ENCODE measurements at regions not wholly inside any gene's neighbourhood (a gene's known extent, or its start where the extent isn't known, plus 50 kb on each side); places are given as distances from the start of the nearest gene placed in this dataset.

DNA sequence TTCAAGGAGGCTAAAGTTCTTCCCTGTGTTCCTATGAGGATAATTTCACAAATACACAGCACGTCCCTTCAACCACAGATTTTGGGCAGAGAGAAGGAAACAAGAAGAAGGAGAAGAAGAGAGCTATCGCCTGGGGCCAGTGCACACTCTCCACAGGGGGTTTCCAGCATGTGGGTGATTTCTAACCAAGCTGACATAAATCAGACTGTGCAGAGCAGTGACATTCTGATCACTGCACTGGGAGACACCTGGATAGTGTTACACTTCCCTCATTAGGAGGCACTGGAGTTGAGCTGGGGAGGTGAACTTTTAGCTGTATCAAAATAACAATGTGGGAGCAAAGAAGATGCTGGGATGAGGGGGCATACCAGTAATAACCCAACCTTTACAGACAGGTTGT lies 71.8 kb upstream of the CENPW start:
- Histone ChIP-seq H3K27me3 (no peaks in the 10 kb centered on the region), H3K27ac (no peak overlapping the region), H3K9me3 (no peaks in the 10 kb centered on the region), H3K4me3 (no peak overlapping the region), H3K36me3 (no peaks in the 10 kb centered on the region), H3K4me1 (no peaks in the 10 kb centered on the region)
- intact Hi-C loops (cut with DNase I) = no loop called here
- no peak for TF ChIP-seq POLR2A (IDR thresholded peaks at IDR 0.05)
- TF ChIP-seq, protein P1, sequence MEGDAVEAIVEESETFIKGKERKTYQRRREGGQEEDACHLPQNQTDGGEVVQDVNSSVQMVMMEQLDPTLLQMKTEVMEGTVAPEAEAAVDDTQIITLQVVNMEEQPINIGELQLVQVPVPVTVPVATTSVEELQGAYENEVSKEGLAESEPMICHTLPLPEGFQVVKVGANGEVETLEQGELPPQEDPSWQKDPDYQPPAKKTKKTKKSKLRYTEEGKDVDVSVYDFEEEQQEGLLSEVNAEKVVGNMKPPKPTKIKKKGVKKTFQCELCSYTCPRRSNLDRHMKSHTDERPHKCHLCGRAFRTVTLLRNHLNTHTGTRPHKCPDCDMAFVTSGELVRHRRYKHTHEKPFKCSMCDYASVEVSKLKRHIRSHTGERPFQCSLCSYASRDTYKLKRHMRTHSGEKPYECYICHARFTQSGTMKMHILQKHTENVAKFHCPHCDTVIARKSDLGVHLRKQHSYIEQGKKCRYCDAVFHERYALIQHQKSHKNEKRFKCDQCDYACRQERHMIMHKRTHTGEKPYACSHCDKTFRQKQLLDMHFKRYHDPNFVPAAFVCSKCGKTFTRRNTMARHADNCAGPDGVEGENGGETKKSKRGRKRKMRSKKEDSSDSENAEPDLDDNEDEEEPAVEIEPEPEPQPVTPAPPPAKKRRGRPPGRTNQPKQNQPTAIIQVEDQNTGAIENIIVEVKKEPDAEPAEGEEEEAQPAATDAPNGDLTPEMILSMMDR (IDR thresholded peaks at IDR 0.05) = no peak
- DNase-seq = no peak
- WGBS, 4 donors = 59 to 77% (median 63%) methylated on average over 2 of the region's 2 CpGs
- ATAC-seq = no peak

DNA sequence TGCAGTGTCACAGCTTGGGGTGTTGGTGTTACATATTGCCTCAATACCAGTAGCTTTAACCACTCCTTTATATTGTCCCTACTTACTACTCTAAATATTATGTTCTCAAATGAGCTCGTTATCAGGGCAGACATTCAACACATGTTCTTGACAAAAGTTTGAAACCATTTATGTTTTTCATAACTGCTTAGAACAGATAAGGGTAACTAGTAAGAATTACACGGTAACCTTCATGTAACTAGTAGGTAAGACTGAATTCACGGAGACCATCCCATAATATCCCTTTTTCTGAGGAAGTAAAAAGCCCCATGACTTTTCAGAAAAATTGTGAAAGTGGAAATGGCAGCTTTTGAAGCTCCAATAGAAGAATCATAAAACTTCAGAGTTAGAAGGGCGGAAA lies 59.6 kb upstream of the CENPW start:
- H3K4me1 ChIP-seq = no peaks in the 10 kb centered on the region
- TF ChIP-seq, protein P1 (IDR thresholded peaks at IDR 0.05) = no peak
- DNase-seq (no peak), ATAC-seq (no peak)
- 82 to 86% (median 82%) methylated on average over 4 of the region's 4 CpGs for WGBS, 4 donors
- H3K4me3 ChIP-seq = no peak overlapping the region
- no peaks in the 10 kb centered on the region for H3K36me3 ChIP-seq
- no peak overlapping the region for H3K27ac ChIP-seq
- H3K27me3 ChIP-seq = no peaks in the 10 kb centered on the region
- intact Hi-C loops (cut with DNase I) = no loop called here
- no peaks in the 10 kb centered on the region for H3K9me3 ChIP-seq

DNA sequence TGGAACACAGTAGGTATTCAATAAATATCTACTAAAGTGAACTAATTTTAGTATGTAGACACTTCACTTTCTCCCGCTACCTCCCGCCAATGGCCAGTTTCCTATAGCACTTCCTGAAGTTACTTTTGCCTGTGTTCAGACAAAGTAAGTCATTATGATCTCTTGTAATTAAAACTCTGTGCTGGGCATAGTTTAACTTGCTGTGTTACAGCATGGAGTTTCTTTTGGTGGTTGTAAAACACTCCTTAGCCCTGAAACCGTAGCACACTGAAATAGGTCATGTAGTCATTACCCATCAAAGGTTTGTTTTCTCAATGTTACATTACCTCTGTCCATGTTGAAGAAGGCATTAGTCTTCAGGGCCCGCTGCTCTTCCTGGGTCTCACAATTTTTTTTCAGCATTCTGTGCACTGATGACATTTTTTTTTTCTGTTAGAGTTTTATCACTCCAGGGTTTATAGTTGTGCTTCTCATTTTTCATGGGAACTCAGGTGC lies 54.0 kb upstream of the CENPW start:
- no peaks in the 10 kb centered on the region for H3K9me3 ChIP-seq
- TF ChIP-seq, protein P1 (IDR thresholded peaks at IDR 0.05) = no peak
- no peak for TF ChIP-seq POLR2A (IDR thresholded peaks at IDR 0.05)
- ATAC-seq (no peak), DNase-seq (no peak)
- H3K4me1 ChIP-seq = no peaks in the 10 kb centered on the region
- intact Hi-C loops (cut with DNase I) = no loop called here
- peaks cover 0 to 3% (median 0%) of the 10 kb centered on the region in 9 donors for H3K27me3 ChIP-seq
- no peaks in the 10 kb centered on the region for H3K36me3 ChIP-seq
- 77 to 86% (median 79%) methylated on average over 4 of the region's 4 CpGs for WGBS, 4 donors
- H3K4me3 ChIP-seq = no peak overlapping the region
- no peak overlapping the region for H3K27ac ChIP-seq
